ENCODE measurements at regions not wholly inside any gene's neighbourhood (a gene's known extent, or its start where the extent isn't known, plus 50 kb on each side); places are given as distances from the start of the nearest gene placed in this dataset.

DNA sequence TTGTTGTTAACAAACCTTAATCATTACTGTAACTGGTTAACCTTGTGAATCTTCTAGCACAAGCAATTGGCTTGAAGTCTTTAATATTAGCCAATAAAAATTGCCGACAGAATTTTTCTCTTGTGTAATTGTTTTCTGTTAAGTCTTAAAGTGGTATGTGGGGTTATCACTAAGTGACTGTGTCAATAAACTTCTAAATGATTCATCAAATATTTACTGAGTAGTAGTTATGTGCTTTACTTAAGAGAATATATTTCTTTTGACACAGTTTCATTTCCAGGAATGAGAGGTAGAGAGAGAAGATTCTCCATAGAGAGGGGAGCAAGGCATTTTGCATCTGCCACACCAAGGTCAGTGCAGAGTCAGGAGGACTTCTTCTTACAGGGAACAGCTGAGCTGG lies 2361.6 kb upstream of the AGA start:
- DNase-seq (ENCODE audit: low read depth in 2 of 2) = no peak

DNA sequence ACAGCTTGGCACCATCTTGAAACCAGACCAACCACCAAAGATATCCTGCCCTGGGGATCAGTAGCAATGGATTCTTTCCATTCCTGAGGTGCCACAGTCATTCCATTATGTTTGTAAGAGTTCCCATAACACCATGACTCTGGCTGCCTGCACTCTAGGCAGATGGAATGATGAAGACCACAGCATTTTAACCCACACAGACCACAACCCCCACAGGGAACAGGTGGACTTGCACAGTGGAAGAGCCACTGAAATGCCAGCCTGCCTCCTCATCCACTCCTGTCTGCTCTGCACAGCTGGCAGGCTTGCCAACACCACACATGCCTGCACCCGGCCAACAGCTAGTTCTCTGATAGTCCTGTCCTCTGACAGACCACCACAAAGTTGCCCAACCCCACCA lies 2362.2 kb upstream of the AGA start:
- DNase-seq (ENCODE audit: low read depth in 2 of 2) = no peak

DNA sequence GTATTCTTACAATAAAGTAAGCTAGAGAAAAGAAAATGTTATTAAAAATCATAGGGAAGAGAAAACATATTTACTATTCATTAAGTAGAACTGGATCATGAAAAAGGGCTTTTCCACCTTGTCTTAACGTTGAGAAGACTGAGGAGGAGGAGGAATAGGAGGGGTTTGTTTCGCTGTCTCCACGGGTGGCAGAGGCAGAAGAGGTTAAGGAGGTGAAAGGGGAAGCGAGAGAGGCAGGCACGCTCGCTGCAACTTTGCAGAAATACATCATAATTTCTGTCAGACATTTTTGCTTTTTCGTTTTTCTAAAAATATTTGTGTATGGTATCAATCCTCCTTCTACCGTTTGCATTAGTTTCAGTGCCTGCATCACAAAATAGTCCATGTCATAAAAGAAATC lies 2375.1 kb upstream of the AGA start:
- no peak for DNase-seq (ENCODE audit: low read depth in 2 of 2)

DNA sequence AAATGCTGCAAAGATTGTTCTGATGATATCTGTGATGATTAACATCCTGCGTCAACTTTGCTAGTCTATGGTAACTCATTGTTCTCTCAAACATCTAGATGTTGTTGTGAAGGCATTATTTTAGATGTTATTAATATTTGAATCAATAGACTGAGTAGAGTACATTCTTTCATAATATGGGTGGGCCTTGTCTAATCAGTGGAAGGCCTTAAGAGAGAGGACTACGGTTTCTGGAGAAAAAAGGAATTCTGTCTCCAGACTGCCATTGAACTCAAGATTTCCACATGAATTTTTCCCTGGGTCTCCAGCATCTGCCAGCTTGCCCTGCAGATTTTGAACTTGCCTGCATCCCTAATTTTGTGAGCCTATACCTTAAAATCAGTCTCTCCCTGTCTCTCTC lies 2381.1 kb upstream of the AGA start:
- no peak for DNase-seq (ENCODE audit: low read depth in 2 of 2)

DNA sequence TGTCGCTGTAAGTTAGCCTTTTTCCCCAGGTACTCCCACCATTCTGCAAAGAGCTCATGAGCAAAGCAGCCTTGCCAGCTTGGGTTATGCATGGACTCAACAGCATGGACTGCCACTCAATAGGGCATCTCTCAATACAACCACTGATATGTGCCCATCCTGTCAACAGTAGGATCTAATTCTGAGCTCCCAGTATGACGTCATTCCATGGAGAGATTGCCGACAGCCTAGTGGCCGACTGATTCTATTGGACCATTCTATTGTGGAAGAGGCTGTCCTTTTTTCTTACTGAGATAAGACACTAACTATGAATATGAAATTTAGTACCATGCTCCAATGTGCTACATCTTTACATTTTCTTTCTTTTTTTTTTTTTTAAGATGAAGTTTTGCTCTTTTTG lies 2389.0 kb upstream of the AGA start:
- DNase-seq (ENCODE audit: low read depth in 2 of 2) = no peak

DNA sequence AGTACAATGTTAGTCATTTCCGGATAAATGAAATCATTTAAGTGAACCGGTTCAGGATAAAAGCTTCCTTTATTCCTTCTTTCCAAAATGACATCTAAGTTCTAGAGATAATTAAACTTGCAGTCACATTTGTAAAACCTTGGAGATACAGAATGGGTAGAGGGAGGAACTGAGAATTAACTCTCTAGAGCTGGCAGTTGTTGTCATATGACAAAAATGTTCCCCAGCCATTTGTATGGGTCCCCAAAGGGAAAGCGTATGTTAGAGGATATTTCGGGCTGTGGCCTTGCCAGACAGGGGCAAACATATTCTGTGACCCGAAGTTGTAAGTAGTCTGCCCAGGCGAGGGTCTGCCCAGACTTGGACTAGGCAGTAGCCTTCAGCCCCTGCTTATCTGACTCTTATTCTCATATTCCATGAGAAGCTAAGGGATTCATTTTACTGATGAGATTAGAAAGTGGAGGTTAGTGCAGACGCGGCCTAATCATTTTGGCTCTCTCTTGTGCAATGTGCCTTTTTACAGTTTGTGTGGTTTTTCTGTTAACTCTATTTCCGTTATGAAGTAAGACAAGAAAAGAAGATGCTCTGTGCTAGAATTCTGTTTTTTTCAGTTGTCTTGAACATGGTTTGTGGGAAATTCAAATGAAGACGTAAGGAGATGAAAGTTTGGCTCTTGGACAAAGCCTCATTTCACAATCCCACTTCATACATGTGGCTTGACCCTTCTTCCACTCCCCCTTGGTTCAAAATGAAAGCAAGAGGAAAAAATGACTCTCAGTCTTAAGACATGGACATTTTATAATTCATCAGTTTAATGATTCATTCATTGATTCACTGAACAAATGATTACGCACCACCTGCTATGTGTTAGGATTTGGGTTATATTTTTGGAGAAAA lies 2394.2 kb upstream of the AGA start:
- no peak for DNase-seq (ENCODE audit: low read depth in 2 of 2)

DNA sequence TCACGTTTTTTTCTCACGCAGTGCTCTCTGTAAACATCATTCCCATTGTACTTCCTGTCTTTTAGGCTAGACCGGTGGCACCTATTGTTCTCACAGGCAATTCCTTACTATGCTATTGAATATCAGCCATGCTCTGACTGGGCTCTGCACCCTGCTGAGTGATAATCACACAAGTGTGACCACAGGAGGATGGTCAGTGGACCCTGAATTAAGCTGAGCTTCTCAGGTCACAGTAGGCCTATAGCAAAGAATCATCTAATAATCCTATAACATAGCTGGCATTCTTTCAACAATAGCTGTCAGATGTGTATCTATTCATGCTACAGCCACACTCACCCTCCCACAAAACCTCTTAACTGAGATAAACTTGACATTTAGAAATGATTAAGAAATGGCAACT lies 2399.8 kb upstream of the TENM3 start:
- no peak for DNase-seq (ENCODE audit: low read depth in 2 of 2)

DNA sequence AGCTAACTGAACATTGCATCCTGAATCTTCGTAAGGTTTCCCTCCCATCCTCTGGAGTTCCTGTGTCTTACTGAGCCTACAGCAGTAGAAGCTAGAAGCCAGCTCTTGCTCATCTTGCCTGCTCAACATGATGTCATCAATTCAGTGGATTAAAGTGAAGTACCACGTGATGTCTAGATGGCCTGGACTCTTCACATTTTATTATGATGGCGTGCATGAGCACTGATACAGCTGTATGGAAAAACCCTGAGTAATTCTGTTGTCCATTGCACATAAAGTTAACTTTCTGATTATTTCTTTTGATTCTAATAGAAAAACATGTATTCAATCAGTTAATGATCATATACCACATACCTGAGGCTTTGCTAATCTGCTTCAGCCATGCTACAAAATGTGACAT lies 2387.7 kb upstream of the TENM3 start:
- no peak for DNase-seq (ENCODE audit: low read depth in 2 of 2)

DNA sequence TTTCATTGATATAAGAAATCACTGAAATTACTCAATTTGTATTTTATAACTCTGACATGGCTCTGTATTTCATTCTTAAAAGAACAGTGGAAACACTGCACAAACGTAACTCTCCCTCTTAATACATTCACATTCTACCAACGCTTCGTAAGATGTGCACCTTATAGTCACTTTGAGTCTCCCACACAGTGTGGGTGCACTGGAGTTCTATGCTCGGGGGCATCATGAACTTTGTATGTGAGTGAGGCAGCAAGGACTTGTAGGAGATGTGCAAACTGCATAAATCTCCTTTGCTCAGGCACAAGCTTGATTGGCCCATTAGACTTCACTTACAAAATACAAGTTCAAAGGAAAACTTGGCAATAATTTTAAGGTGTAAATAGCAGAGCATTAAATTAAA lies 2385.0 kb upstream of the TENM3 start:
- no peak for DNase-seq (ENCODE audit: low read depth in 2 of 2)

DNA sequence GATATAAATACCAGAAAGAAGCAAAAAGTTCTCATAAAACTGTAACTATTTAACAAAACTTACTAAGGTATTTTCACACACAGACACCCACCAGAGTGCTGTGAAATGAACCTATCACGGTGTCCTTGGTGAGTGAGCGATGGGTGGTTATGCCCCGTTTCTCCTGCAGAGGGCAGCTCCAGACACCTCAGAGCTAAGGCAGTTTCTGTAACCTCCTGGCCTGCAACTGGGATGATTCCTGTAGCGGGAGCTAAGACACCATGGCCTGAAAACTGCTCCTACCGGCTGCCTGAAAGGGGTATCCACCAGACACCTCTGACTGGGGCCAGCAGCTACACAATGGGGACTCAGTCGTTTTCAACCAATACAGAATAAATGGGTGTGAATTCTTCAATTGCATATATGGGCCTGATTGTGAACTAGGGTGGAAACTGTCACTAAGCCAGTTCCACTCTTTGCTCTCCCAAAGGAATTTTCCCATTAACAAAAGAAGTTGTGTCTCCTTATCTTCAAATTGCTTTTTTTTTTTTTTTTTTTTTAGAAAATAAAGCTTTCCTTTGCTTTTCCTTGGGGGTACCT lies 2375.8 kb upstream of the TENM3 start:
- peak; percentile 5 to 8 for DNase-seq (ENCODE audit: low read depth in 2 of 2)

DNA sequence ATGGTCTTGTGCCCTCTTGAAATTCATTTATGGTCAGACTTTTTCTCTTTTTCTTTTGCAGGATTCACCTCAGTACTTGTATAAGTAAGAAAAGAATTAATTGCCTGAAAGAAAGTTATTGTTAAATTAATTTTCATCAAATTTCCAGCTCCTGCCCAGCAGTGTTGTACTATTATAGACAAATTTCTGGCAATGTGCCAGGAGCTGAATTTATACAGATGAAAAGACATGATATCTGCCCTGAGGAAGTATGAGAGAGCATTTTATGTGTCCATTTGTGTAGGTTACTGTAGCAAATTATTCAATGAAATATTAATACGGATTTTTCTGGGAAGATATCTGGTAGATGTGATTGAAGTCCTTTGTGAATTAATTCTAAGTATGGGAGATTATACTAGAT lies 2371.5 kb upstream of the TENM3 start:
- no peak for DNase-seq (ENCODE audit: low read depth in 2 of 2)

DNA sequence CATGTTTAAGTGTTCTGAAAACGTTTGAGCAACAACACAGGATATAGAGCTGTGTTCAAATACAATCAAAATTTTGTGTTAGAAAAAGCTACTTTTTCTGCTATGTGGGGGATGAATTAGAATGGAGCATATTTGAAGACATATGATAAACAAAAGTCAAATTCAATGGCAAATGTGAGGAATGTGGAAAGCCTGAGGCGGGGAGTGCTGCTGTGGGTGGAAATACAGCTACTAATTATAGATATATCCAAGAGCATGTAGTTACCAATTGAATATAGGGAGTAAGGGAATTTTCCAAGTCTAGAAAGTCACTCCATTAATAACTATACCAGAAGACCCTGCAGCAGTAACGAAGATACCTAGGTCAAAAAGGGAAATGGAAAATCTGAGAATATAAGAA lies 2370.4 kb upstream of the TENM3 start:
- no peak for DNase-seq (ENCODE audit: low read depth in 2 of 2)

DNA sequence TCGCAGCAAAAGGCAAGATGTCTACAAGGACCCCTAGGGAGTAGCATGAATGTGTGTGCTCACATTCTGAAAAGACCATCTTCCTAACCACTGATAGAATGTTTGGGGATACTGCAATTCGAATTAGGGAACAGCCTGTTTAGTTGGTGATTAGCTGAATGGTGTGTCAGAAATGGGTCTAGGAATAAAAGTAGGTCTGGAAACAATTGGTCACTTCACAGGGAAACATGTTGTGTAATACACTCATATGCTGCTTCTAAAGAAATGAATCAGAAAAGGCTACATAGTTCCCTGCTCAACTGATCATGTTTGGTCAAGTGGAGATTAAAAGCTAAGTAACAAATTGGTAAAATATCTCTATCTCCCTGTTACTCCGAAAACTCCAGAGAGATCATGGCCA lies 2362.4 kb upstream of the TENM3 start:
- no peak for DNase-seq (ENCODE audit: low read depth in 2 of 2)

DNA sequence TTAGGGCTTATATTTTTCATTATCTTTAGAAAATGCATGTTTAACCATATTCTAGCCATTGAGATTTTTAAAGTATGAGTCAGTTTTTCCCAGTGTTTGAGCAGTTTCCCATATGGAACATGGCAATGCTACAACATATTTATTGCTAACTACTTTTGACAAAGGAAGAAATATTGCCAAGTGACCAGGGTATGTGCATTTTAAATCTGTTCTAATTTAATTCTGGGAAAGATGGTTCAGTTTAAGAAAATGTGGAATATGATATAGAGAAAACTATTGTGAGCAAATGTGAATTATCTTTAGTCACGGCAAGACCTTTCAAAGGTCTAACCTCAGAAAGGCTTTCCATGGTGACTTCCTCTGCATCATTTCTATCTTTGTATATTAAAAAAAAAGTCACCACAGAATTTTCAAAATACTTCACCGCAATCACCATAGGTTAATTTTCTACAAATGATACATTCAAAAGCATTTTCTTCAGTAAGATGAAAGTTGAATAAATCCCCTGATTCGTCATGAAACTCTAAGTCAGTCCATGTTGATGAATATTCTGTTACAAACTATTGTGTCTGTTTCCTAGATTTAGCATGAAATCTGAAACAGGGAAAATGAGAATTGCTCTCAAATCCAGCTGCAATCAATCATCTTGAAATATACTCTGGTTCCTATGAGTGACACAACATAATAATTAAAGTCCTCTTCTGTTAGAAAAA lies 2349.0 kb upstream of the TENM3 start:
- no peak for DNase-seq (ENCODE audit: low read depth in 2 of 2)

DNA sequence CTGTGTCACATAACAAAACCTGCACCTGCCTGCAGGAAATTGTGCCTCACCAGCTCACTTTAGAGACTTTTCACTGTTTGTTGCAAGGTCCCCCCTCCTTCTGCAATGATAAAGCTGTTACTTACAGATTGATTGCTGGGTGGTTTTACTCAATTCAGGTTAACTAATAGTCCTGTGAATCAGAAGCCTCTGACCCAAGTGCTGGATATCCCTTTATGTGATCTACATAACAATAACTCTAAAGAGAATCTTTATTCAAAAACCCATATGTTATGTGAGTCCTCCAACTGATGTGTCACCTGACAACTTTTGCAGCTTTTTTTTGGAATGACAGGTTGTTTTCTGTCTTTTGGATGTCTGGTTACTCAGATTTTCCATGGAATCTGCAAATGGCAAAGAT lies 2323.6 kb upstream of the TENM3 start:
- no peak for DNase-seq (ENCODE audit: low read depth in 2 of 2)

DNA sequence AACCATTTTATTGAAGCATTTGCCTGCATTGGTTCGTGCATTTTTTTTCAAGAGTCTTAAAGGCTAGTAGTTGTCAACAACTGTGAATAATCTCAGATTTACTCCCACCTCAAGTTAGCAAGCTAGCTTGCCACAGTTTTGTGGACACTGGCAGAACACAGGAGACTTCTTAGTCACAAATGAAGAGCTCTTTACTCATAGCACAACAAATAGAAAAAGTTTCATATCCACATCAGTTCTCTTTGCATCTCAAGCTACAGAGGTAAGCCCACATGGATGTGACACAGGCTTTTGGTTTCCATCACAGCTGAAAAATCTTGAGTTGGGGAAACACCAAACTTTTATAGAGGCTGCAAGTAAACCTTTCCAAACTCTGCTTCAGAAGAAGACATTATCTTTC lies 2315.7 kb upstream of the TENM3 start:
- DNase-seq (ENCODE audit: low read depth in 2 of 2) = no peak

DNA sequence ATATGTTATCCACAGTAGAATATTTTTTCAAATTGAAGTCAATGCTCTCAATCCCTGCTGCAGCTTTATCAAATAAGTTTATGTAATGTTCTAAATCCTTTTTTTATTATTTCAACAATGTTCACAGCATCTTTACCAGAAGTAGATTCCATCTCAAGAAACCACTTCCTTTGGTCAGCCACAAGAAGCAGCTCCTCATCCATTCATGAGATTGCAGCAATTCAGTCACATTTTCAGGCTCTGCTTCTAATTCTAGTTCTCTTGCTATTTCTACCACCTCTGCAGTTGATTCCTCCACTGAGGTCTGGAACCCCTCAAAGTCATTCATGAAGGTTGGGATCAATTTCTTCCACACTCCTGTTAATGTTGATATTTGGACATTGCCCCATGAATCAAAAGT lies 2301.3 kb upstream of the TENM3 start:
- no peak for DNase-seq (ENCODE audit: low read depth in 2 of 2)

DNA sequence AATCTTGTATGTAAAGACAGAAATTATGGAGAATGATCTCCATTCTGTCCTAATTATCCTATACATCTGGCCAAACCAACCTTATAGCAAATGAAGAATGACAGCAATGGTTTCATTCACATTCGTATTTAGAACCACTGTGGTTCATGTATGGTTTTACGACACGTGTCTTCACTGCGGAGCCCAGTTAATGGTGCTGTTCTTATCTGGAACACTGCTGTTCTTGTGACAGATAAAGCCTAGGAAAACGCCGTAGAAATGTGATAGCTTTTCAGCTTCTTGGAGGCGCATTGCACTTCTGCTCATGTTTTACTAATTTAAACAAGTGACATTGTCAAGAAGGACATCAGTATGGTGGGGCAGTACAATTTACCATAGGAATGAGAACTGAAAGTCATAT lies 2266.4 kb upstream of the TENM3 start:
- no peak for DNase-seq (ENCODE audit: low read depth in 2 of 2)

DNA sequence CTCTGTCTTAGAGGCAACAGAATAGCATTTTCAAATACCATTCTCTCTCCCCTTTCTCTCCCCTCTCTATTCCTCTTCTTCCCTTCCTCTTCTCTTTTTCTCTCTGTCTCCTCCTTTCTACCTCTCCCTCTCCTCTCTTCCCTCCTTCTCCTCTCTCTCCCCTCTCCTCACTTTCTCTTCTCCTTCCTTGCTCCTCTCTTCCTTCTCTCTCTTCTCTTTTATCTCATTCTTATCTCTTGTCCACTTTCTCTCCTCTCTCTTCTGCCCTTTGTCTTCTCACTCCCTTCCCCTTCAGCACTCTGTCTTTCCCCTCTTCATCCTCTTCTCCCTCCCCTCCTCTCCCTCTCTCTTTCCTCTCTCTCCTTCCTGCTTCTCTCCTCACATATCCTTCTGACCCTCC lies 2265.8 kb upstream of the TENM3 start:
- no peak for DNase-seq (ENCODE audit: low read depth in 2 of 2)

DNA sequence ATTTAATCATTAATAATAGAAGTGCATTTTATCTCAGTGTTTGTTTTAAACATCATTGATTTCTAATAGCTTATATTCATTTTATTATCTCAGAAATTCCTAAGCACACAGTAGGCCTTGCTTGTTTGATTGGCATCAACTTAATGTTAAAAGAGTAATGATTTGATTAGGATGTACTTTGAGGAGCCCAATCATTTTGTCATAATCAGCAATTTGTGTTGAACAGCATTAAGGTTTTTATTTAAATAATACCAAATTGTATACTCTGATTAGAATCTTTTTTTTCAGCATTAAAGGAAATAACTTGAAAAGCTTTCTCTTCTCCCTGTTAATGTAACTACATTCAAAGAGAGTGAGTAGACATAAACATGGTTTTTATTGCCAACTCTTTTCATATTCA lies 2262.0 kb upstream of the TENM3 start:
- DNase-seq (ENCODE audit: low read depth in 2 of 2) = no peak

DNA sequence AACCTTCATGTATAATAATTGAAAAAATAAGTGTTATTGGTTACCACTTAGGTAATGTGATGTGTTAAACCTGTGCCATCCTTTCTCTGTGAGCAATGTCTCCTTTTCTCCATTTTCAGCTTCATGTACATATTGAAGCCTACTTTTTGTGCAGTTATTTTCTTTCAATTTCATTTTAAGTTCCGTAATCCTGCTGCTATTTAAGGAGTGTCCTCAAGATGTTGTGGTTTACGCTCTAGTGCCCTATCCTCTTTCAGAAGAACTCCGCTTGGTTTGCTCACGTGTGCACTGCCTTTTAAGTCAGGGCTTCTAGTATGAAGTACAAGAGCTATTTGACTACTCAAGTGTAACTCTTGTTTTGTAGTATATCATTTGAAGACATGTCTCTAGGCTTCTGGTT lies 2253.2 kb upstream of the TENM3 start:
- no peak for DNase-seq (ENCODE audit: low read depth in 2 of 2)

DNA sequence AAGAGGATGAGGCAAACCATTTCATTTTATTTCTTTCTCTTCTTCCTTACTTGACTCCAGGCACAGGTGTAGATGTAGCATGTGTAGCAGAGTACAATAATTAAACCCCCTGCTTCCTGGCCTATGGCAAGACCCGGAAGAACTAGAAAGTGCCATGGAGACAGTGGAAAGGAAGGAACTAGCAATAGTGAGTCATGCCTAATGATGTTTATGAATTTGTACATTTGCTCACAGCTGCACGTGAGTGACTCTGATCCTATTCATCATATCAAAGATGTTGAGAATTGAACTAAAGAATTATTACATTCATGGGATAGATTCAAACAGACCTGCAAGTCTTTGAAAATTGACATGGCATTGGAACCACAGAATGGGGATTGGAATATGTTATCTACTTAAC lies 2233.9 kb upstream of the TENM3 start:
- DNase-seq (ENCODE audit: low read depth in 2 of 2) = no peak

DNA sequence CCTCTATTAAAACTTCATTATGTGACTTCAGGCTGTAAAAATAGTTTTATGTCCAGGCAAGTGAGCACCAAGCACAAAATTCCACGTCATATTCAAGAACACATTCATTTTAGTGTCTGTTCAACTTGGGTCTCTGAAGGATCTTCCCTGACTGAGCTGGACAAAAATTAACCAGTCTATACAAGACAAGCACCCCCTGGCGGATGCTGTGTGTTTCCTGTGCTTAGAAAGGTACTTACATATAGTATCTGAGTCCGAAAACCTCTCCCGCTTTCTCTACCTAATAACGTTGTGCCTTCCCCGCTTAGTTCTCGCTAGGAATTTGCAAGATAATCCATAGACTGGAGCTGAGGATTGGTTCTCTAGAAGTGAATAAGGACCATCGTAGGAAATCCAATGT lies 2214.5 kb upstream of the TENM3 start:
- DNase-seq (ENCODE audit: low read depth in 2 of 2) = no peak
